MM.1S (cell line): ENCODE measurements at regions not wholly inside any gene's neighbourhood (a gene's known extent, or its start where the extent isn't known, plus 50 kb on each side); places are given as distances from the start of the nearest gene placed in this dataset.

Experiments used
- CTCF ChIP-seq: fragments of 300-600 bp; sonication (generic); IDR thresholded peaks from 2 replicates; pipeline ENCODE4 v1.5.1; 2016; ENCODE audit warnings: antibody characterized with exemption, low read length, mixed read lengths
- EZH2 ChIP-seq: fragments of 300-600 bp; sonication (generic); optimal IDR thresholded peaks from 2 replicates; pipeline ENCODE3; 2017; ENCODE audit warnings: low read depth, mild to moderate bottlenecking, antibody characterized with exemption, low read length, mixed read lengths
- EZH2phosphoT487 ChIP-seq: fragments of 300-600 bp; sonication (generic); IDR thresholded peaks from 2 replicates; pipeline ENCODE4 v1.6.1; 2018; ENCODE audit warnings: antibody characterized with exemption, low read length

DNA sequence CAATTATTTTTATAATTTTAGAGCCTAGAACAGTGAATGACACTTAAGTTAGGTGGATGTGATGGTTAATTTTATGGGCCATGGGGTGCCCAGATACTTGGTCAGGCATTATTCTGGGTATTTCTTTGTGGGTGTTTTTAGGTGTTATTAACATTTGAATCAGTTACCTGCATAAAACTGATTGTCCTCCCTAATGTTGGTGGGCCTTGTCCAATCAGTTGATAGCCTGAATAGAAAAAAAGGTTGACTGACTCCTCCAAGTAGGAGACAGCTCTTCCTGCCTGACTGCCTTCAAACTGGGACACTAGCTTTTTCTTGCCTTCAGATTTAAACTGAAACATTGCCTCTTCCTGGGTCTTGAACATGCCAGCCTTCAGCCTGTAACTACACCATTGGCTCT lies 312.9 kb upstream of the FIGN start:
- TF ChIP-seq CTCF (no peak), EZH2 (no peak), EZH2phosphoT487 (no peak)
